ENCODE measurements at regions not wholly inside any gene's neighbourhood (a gene's known extent, or its start where the extent isn't known, plus 50 kb on each side); places are given as distances from the start of the nearest gene placed in this dataset.

DNA sequence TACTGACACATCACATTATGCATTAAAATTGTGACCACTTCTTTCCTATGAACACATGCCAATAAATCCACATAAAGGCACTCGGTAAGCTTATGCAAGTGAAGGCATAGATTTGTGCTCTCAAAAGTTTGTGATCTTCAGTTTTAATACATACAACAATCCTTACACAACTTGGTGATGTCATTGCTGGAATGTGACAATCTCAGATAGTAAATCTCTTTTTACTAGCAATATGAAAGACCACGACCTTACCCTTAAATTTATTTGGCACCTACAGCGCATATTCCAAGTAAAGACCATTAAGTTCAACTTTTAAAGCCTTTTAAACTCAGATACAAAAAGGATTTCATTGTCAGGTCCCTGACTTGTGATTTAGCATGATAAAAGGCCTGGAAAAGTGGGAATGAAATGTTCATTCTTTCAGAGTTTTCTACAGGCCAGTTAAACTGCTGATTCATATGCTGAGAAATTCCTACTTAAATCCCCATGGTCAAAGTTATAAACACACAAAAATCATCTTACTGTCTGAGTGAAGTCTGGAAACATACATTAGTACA, 157.4 kb downstream of the SIPA1L2 start:
- H3K4ac ChIP-seq (ENCODE audit: low read depth, low read length): peak overlapping the region; percentile 73; the same call in 1 of the 2 replicates
- peak overlapping the region; percentile 81 for H3K14ac ChIP-seq (replicated peaks; ENCODE audit: low read depth, low read length)
- no peak overlapping the region for H3K56ac ChIP-seq (ENCODE audit: extremely low read depth, insufficient read depth, low read length)
- peak; percentile 81 for ATAC-seq (ENCODE audit: low read depth)
- no peak overlapping the region for H2AK5ac ChIP-seq (ENCODE audit: low read depth, low read length)
- H4K5ac ChIP-seq (ENCODE audit: low read depth, low read length): no peak overlapping the region
- 0 out of 4 replicates have a peak, but pooled peaks cover 0 to 4% of the 10 kb centered on the region in 2 experiments for H3K79me1 ChIP-seq (ENCODE audit: low read depth in 1 of 2, low read length in 2 of 2)
- H3K9me3 ChIP-seq (ENCODE audit: control insufficient read depth, insufficient read depth, low read length): no peaks in the 10 kb centered on the region
- H3K36me3 ChIP-seq (ENCODE audit: control insufficient read depth, insufficient read depth, low read length): no peaks in the 10 kb centered on the region; the same call in 1 of the 2 replicates
- peak overlapping the region; percentile 85 for H2BK5ac ChIP-seq (ENCODE audit: low read depth, low read length, poor library complexity, severe bottlenecking)
- H3K9me1 ChIP-seq (ENCODE audit: insufficient read depth, low read length): peaks cover 8% of the 10 kb centered on the region; the same call in 1 of the 2 replicates
- peak overlapping the region; percentile 65 for H3K4me2 ChIP-seq (ENCODE audit: low read depth, low read length)
- peaks cover 14% of the 10 kb centered on the region for H3K4me1 ChIP-seq (ENCODE audit: control insufficient read depth, insufficient read depth, low read length)
- dilution Hi-C loops (cut with HindIII; ENCODE audit: low sequenced_read_pairs, unreplicated experiment) (no loop called here), intact Hi-C loops (cut with micrococcal nuclease) (loop anchor here (5.0 to 10.0 kb wide), 3 partner anchors 80 to 482 kb away; partner anchors contain the start of gene NTPCR), in situ Hi-C loops (cut with MboI; ENCODE audit: low sequenced_read_pairs) (no loop called here)
- peak overlapping the region; percentile 70 for H2BK120ac ChIP-seq (ENCODE audit: low read depth, low read length)
- peak overlapping the region in 1 of 2 experiments; percentile 35; a peak in 1 of 4 replicates for H4K8ac ChIP-seq (ENCODE audit: low read depth in 2 of 2, low read length in 2 of 2)
- ChIA-PET CTCF (interaction anchor here (0.5 kb wide), 1 partner anchor 156 kb away, joined by 3 read pairs; no protein-coding TSS in a partner anchor), POLR2A (ENCODE audit: unreplicated experiment) (no interaction called here)
- no CpG with 5 or more reads among the region's 3 CpGs for WGBS, 2 experiments (ENCODE audit: extremely low coverage in 2 of 2, insufficient read length in 1 of 2)
- no peak overlapping the region for H3K9ac ChIP-seq (ENCODE audit: low read depth, low read length)
- BruUV-seq (replicated peaks): no TSS peak
- peaks cover 7% of the 10 kb centered on the region; the same call in 1 of the 2 replicates for H4K20me1 ChIP-seq (ENCODE audit: insufficient read depth, low read length)
- H2AFZ ChIP-seq (replicated peaks; ENCODE audit: low read length, poor library complexity): no peak overlapping the region
- H3K4me3 ChIP-seq (ENCODE audit: insufficient read depth, low read depth, low read length): no peak overlapping the region
- H4K91ac ChIP-seq (ENCODE audit: insufficient read depth, low read depth, low read length): no peak overlapping the region
- DNase-seq: peak; percentile 83
- peak overlapping the region; percentile 50; the same call in 1 of the 2 replicates for H3K23ac ChIP-seq (ENCODE audit: low read depth, low read length)
- H3K18ac ChIP-seq (ENCODE audit: low read depth, low read length): no peak overlapping the region; the same call in 1 of the 2 replicates
- H3K27ac ChIP-seq (ENCODE audit: insufficient read depth, low read length): peak overlapping the region; percentile 65; the same call in 1 of the 2 replicates
- no peaks in the 10 kb centered on the region for H3K27me3 ChIP-seq (ENCODE audit: control insufficient read depth, insufficient read depth, low read length)
- no peak overlapping the region for H2AK9ac ChIP-seq (replicated peaks; ENCODE audit: low read depth, low read length, poor library complexity)
- peak overlapping the region; percentile 78 for H2BK20ac ChIP-seq (ENCODE audit: low read depth, low read length)
- H2BK15ac ChIP-seq (ENCODE audit: low read depth, low read length): no peak overlapping the region
- no peak for TF ChIP-seq MXI1 (IDR thresholded peaks at IDR 0.05; ENCODE audit: borderline replicate concordance, low read depth, low read length)
- no peak for TF ChIP-seq MAZ (IDR thresholded peaks at IDR 0.05; ENCODE audit: borderline replicate concordance, low read depth, low read length)
- TF ChIP-seq, protein P1, sequence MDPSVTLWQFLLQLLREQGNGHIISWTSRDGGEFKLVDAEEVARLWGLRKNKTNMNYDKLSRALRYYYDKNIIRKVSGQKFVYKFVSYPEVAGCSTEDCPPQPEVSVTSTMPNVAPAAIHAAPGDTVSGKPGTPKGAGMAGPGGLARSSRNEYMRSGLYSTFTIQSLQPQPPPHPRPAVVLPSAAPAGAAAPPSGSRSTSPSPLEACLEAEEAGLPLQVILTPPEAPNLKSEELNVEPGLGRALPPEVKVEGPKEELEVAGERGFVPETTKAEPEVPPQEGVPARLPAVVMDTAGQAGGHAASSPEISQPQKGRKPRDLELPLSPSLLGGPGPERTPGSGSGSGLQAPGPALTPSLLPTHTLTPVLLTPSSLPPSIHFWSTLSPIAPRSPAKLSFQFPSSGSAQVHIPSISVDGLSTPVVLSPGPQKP (IDR thresholded peaks at IDR 0.05; ENCODE audit: borderline replicate concordance, low read depth, low read length): no peak
- TF ChIP-seq, protein P2, sequence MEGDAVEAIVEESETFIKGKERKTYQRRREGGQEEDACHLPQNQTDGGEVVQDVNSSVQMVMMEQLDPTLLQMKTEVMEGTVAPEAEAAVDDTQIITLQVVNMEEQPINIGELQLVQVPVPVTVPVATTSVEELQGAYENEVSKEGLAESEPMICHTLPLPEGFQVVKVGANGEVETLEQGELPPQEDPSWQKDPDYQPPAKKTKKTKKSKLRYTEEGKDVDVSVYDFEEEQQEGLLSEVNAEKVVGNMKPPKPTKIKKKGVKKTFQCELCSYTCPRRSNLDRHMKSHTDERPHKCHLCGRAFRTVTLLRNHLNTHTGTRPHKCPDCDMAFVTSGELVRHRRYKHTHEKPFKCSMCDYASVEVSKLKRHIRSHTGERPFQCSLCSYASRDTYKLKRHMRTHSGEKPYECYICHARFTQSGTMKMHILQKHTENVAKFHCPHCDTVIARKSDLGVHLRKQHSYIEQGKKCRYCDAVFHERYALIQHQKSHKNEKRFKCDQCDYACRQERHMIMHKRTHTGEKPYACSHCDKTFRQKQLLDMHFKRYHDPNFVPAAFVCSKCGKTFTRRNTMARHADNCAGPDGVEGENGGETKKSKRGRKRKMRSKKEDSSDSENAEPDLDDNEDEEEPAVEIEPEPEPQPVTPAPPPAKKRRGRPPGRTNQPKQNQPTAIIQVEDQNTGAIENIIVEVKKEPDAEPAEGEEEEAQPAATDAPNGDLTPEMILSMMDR (conservative IDR thresholded peaks at IDR 0.05; ENCODE audit: low read depth, low read length): no peak
- TF ChIP-seq RCOR1 (IDR thresholded peaks at IDR 0.05; ENCODE audit: insufficient replicate concordance, low read length): no peak
- TF ChIP-seq SMC3 (IDR thresholded peaks at IDR 0.05; ENCODE audit: low read depth, low read length): no peak
- peak; percentile 73 for TF ChIP-seq CEBPB (IDR thresholded peaks at IDR 0.05; ENCODE audit: low read depth, low read length)
- no peak for TF ChIP-seq BHLHE40 (IDR thresholded peaks at IDR 0.05; ENCODE audit: low read depth, low read length)
- TF ChIP-seq POLR2A (IDR thresholded peaks at IDR 0.05; ENCODE audit: low read depth, low read length): no peak
- TF ChIP-seq MAFK (IDR thresholded peaks at IDR 0.05; ENCODE audit: low read depth, low read length): peak; percentile 46; the same call in 1 of the 2 replicates
- no peak for TF ChIP-seq CHD1 (IDR thresholded peaks at IDR 0.05; ENCODE audit: low read depth, low read length)
- peak; percentile 61; the same call in 1 of the 2 replicates for TF ChIP-seq NFE2L2 (IDR thresholded peaks at IDR 0.05; ENCODE audit: low read depth, low read length)
- TF ChIP-seq, protein P3, sequence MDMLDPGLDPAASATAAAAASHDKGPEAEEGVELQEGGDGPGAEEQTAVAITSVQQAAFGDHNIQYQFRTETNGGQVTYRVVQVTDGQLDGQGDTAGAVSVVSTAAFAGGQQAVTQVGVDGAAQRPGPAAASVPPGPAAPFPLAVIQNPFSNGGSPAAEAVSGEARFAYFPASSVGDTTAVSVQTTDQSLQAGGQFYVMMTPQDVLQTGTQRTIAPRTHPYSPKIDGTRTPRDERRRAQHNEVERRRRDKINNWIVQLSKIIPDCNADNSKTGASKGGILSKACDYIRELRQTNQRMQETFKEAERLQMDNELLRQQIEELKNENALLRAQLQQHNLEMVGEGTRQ (IDR thresholded peaks at IDR 0.05; ENCODE audit: low read depth, low read length): no peak
- TF ChIP-seq FOS (IDR thresholded peaks at IDR 0.05; ENCODE audit: low read depth, low read length): no peak
- TF ChIP-seq RFX5 (IDR thresholded peaks at IDR 0.05; ENCODE audit: low read depth, low read length): peak; percentile 8; the same call in 1 of the 2 replicates

Data from IMR-90 (cell line).